Stimulated activated CD4-positive, alpha-beta T cell treated with anti-CD3 and anti-CD28 coated beads, Interleukin-2, amount 100 ng/mL, for 24 hours (primary cell): ENCODE measurements at regions not wholly inside any gene's neighbourhood (a gene's known extent, or its start where the extent isn't known, plus 50 kb on each side); places are given as distances from the start of the nearest gene placed in this dataset.

Experiments used
- DNase-seq, 2 donors: peaks; one replicate each; pipeline ENCODE4 v3.0.0-alpha.2; 2020

DNA sequence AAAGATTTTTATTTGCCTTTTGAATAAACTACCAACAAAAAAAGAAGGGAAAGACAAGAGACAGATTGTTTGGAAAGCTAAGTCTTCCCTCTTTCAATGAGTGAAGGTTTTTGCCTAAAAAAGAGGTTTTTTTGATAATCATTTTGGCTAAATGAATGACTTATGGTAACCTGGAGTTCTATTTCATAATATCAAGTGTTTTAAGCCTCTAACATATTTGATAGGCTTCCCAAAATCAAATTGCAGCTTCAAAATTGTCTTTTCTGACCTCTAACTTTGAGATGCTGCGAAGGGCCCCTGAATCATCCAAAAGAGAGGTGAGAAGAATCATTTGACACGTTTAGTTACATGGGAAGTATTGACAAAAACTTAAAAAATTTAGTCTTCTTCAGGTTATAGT is 53.0 kb upstream of the NAMPT start:
- no peak for DNase-seq

GRCh38 chr7:106335814-106336213 is 51.0 kb upstream of the NAMPT start:
- DNase-seq, result no peak
